ENCODE measurements at regions not wholly inside any gene's neighbourhood (a gene's known extent, or its start where the extent isn't known, plus 50 kb on each side); places are given as distances from the start of the nearest gene placed in this dataset.

DNA sequence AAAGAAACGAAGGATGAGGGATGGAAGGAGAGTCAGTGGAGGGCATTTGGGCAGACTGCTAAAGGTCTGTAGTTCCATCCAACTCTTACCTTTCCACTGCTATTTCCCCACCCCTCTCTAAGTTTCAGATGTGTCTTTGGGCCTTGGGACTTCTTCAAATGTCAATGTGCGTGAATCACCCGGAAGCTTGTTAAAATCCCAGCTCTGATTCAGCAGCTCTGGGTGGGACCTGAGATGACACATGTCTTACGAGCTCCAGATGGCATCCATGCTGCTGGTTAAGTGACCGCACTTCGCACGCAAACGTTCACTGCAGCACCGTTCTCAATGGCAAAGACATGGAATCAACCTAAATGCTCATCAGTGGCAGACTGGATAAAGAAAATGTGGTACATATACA is 309.9 kb downstream of the VRK1 start:
- H3K4me1 ChIP-seq (ENCODE audit: control insufficient read depth, extremely low read depth, insufficient read depth, low read length) = no peaks in the 10 kb centered on the region
- no peaks in the 10 kb centered on the region for H4K20me1 ChIP-seq (replicated peaks; ENCODE audit: control insufficient read depth, extremely low read depth, insufficient read depth, low read length)
- no peak overlapping the region for H3K9ac ChIP-seq (replicated peaks; ENCODE audit: extremely low read depth, insufficient read depth, low read length)
- H3K4me3 ChIP-seq (replicated peaks in 1 of 3; ENCODE audit: insufficient read depth in 1 of 3, low read depth in 1 of 3, low read length in 3 of 3) = no peak overlapping the region
- H3K36me3 ChIP-seq (ENCODE audit: control insufficient read depth in 2 of 2, extremely low read depth in 1 of 2, insufficient read depth in 2 of 2, low read length in 2 of 2) = no peaks in the 10 kb centered on the region
- intact Hi-C loops (cut with micrococcal nuclease) = no loop called here
- FAIRE-seq = no peak
- BruUV-seq (replicated peaks) = no TSS peak
- CTCF ChIA-PET = no interaction called here
- POLR2A ChIA-PET = no interaction called here
- TF ChIP-seq FOS (IDR thresholded peaks at IDR 0.05; ENCODE audit: borderline replicate concordance, insufficient read depth, low read length) = no peak
- no peak for TF ChIP-seq EZH2 (IDR thresholded peaks at IDR 0.05; ENCODE audit: borderline replicate concordance, low read depth, low read length, severe bottlenecking)
- TF ChIP-seq POLR2A (IDR thresholded peaks at IDR 0.05; ENCODE audit: low read depth, low read length) = no peak
- TF ChIP-seq GATA2 (IDR thresholded peaks at IDR 0.05; ENCODE audit: insufficient read depth, insufficient read length, low read depth, low read length) = no peak
- no peak for TF ChIP-seq MYC (IDR thresholded peaks at IDR 0.05; ENCODE audit: low read depth, low read length)
- no peak for TF ChIP-seq POLR2AphosphoS5 (IDR thresholded peaks at IDR 0.05; ENCODE audit: insufficient read depth, low read depth, low read length)
- TF ChIP-seq CTCF (IDR thresholded peaks at IDR 0.05; ENCODE audit: extremely low read depth in 1 of 2, insufficient read depth in 1 of 2, low read depth in 1 of 2, low read length in 2 of 2) = no peak
- TF ChIP-seq JUN (IDR thresholded peaks at IDR 0.05; ENCODE audit: borderline replicate concordance, insufficient read depth, insufficient read length, low read depth) = no peak
- TF ChIP-seq MAX (IDR thresholded peaks at IDR 0.05; ENCODE audit: insufficient read depth, insufficient read length) = no peak
- no peaks in the 10 kb centered on the region for H3K79me2 ChIP-seq (ENCODE audit: control insufficient read depth, insufficient read depth, low read length)
- no peak overlapping the region for H3K27ac ChIP-seq (ENCODE audit: insufficient read depth, low read depth, low read length)
- no peak for DNase-seq (ENCODE audit: low read depth, low spot score)
- no peak overlapping the region for H3K4me2 ChIP-seq (ENCODE audit: insufficient read depth, low read length)
- dilution Hi-C loops (cut with MboI; ENCODE audit: extremely low pct_ligation_motif_present, low sequenced_read_pairs) = no loop called here
- H2AFZ ChIP-seq (ENCODE audit: low read depth, low read length) = no peak overlapping the region
- H3K9me3 ChIP-seq (replicated peaks; ENCODE audit: control insufficient read depth, insufficient read depth, low read length) = peaks cover 10% of the 10 kb centered on the region
- H3K9me1 ChIP-seq (replicated peaks; ENCODE audit: control insufficient read depth, extremely low read depth, insufficient read depth, low read length) = no peaks in the 10 kb centered on the region
- no peaks in the 10 kb centered on the region for H3K27me3 ChIP-seq (ENCODE audit: control insufficient read depth in 2 of 2, insufficient read depth in 2 of 2, low read length in 2 of 2)
